Liver (tissue), 8 donors: ENCODE measurements at regions not wholly inside any gene's neighbourhood (a gene's known extent, or its start where the extent isn't known, plus 50 kb on each side); places are given as distances from the start of the nearest gene placed in this dataset.

Experiments
- DNase-seq: peaks from one replicate; pipeline ENCODE4 v3.0.0-alpha.2; 2017; ENCODE audit warnings: low spot score
- H3K27ac ChIP-seq, 2 donors: one replicate each; pipeline ENCODE4 v1.7.0; 2013; ENCODE audit warnings: inconsistent platforms in 2 of 2, low read length in 2 of 2, control low read depth in 1 of 2, low read depth in 1 of 2, mild to moderate bottlenecking in 1 of 2
- H3K27me3 ChIP-seq, 4 donors: one replicate each; pipeline versions ENCODE4 v1.6.1 to v1.7.0; 2013; ENCODE audit warnings: low read length in 3 of 4, inconsistent platforms in 1 of 4, mild to moderate bottlenecking in 1 of 4, moderate library complexity in 1 of 4; ENCODE audit not compliant: control insufficient read depth in 4 of 4, insufficient read depth in 4 of 4
- H3K36me3 ChIP-seq, 4 donors: one replicate each; pipeline versions ENCODE4 v1.6.1 to v1.7.0; 2013; ENCODE audit warnings: low read length in 3 of 4, mild to moderate bottlenecking in 3 of 4, low read depth in 1 of 4, moderate library complexity in 1 of 4; ENCODE audit not compliant: control insufficient read depth in 4 of 4, insufficient read depth in 3 of 4
- H3K4me1 ChIP-seq, 4 donors: one replicate each; pipeline versions ENCODE4 v1.6.1 to v1.7.0; 2013; ENCODE audit warnings: low read length in 3 of 4, mild to moderate bottlenecking in 3 of 4, moderate library complexity in 1 of 4; ENCODE audit not compliant: control insufficient read depth in 4 of 4, insufficient read depth in 4 of 4
- H3K4me3 ChIP-seq, 3 donors: one replicate each; pipeline versions ENCODE4 v1.6.1 to v1.7.0; 2013; ENCODE audit warnings: low read length in 3 of 3, control low read depth in 1 of 3, low read depth in 1 of 3, mild to moderate bottlenecking in 1 of 3
- H3K9ac ChIP-seq, 2 donors: one replicate each; pipeline ENCODE4 v1.7.0; 2013; ENCODE audit warnings: low read length in 2 of 2, mild to moderate bottlenecking in 2 of 2, moderate library complexity in 2 of 2, control low read depth in 1 of 2, low read depth in 1 of 2
- H3K9me3 ChIP-seq, 4 donors: one replicate each; pipeline versions ENCODE4 v1.6.1 to v1.7.0; 2013; ENCODE audit warnings: low read length in 3 of 4; ENCODE audit not compliant: control insufficient read depth in 4 of 4
- ATF3 ChIP-seq: IDR thresholded peaks from 2 replicates; pipeline ENCODE4 v1.6.1; 2016; ENCODE audit warnings: antibody characterized with exemption
- CTCF ChIP-seq: fragments of 150-350 bp; IDR thresholded peaks from 2 replicates; pipeline ENCODE4 v1.5.1; 2017; ENCODE audit warnings: improper control_type of control experiment, low read depth, low read length; ENCODE audit not compliant: missing input control
- EGR1 ChIP-seq, 2 donors: IDR thresholded peaks; 2 replicates each; pipeline ENCODE4 v1.6.1; 2016 to 2018; ENCODE audit warnings: antibody characterized with exemption in 2 of 2, low read depth in 2 of 2
- FOXA2 ChIP-seq: IDR thresholded peaks from 2 replicates; pipeline ENCODE4 v1.6.1; 2016; ENCODE audit warnings: antibody characterized with exemption
- HNF4A ChIP-seq, 2 donors: conservative IDR thresholded peaks; 2 replicates each; pipeline ENCODE4 v1.6.1; 2016; ENCODE audit warnings: antibody characterized with exemption in 2 of 2, mild to moderate bottlenecking in 2 of 2
- JUND ChIP-seq, 2 donors: IDR thresholded peaks; 2 replicates each; pipeline ENCODE4 v1.6.1; 2016; ENCODE audit warnings: antibody characterized with exemption in 2 of 2
- NR2F2 ChIP-seq: IDR thresholded peaks from 2 replicates; pipeline ENCODE4 v1.6.1; 2016; ENCODE audit warnings: antibody characterized with exemption
- RAD21 ChIP-seq, 2 donors: IDR thresholded peaks; 2 replicates each; pipeline ENCODE4 v1.6.1; 2016; ENCODE audit warnings: antibody characterized with exemption in 2 of 2, mild to moderate bottlenecking in 2 of 2
- RXRA ChIP-seq, 2 donors: IDR thresholded peaks; 2 replicates each; pipeline ENCODE4 v1.6.1; 2017 to 2018; ENCODE audit warnings: antibody characterized with exemption in 2 of 2, mild to moderate bottlenecking in 1 of 2
- SP1 ChIP-seq: IDR thresholded peaks from 2 replicates; pipeline ENCODE4 v1.6.1; 2018; ENCODE audit warnings: antibody characterized with exemption, mild to moderate bottlenecking
- TAF1 ChIP-seq: conservative IDR thresholded peaks from 2 replicates; pipeline ENCODE4 v1.6.1; 2016; ENCODE audit warnings: antibody characterized with exemption, mild to moderate bottlenecking
- WGBS: extraction: QIAGEN DNeasy Blood & Tissue Kit; methylation state at CpG from one replicate; pipeline ENCODE4 v1.1.7; 2013; 5-methylcytosine and 5-hydroxymethylcytosine counted together
- TF ChIP-seq, protein P1 (sequence below): IDR thresholded peaks from 2 replicates; pipeline ENCODE4 v1.6.1; 2016; ENCODE audit warnings: antibody characterized with exemption
- TF ChIP-seq, protein P2 (sequence below): IDR thresholded peaks from 2 replicates; pipeline ENCODE4 v1.6.1; 2016; ENCODE audit warnings: antibody characterized with exemption, mild to moderate bottlenecking
- TF ChIP-seq, protein P3 (sequence below): IDR thresholded peaks from 2 replicates; pipeline ENCODE4 v1.6.1; 2016; ENCODE audit warnings: antibody characterized with exemption
- donor health status: healthy.
- donor health status: healthy.
- donor health status: healthy.
- donor health status: healthy.
- donor health status: healthy.

GRCh38 chr9:30574355-30575151, 1809.9 kb upstream of the ACO1 start:
- Histone ChIP-seq H3K9ac (no peak overlapping the region), H3K4me1 (no peaks in the 10 kb centered on the region), H3K27ac (no peak overlapping the region), H3K27me3 (no peaks in the 10 kb centered on the region), H3K36me3 (no peaks in the 10 kb centered on the region), H3K9me3 (no peaks in the 10 kb centered on the region), H3K4me3 (no peak overlapping the region)
- DNase-seq = no peak
- WGBS = 90% methylated on average over 28 of the region's 28 CpGs
- TF ChIP-seq, protein P1, sequence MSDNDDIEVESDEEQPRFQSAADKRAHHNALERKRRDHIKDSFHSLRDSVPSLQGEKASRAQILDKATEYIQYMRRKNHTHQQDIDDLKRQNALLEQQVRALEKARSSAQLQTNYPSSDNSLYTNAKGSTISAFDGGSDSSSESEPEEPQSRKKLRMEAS = no peak
- no peak for TF ChIP-seq EGR1 (IDR thresholded peaks at IDR 0.05; ENCODE audit: low read depth in 2 of 2)
- no peak for TF ChIP-seq HNF4A (conservative IDR thresholded peaks at IDR 0.05)
- no peak for TF ChIP-seq FOXA2
- TF ChIP-seq SP1 = no peak

DNA sequence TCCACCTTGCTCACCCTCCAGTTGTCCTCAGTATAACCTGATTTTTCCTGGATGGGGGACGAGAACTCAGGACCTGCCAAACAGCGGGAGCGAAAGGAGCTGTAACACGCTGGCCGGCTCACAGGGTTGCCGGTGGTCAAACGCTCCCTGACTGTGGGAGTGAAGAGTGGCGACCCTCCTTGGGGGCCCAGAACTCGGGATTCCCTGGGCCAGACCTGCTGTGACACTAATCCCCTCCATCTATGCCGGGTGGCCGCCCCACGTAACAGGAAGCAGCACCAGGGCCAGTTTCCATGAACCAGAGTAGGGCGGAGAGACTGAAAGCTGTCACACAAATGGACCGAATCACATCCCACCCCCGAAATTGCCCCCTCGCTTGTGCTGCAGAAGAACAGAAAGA, 1809.2 kb upstream of the ACO1 start:
- no peak for DNase-seq

More for the DNA sequence above, 1809.2 kb upstream of the ACO1 start:
- Histone ChIP-seq H3K27me3 (no peaks in the 10 kb centered on the region), H3K4me1 (no peaks in the 10 kb centered on the region), H3K27ac (no peak overlapping the region), H3K4me3 (no peak overlapping the region), H3K36me3 (no peaks in the 10 kb centered on the region), H3K9me3 (no peaks in the 10 kb centered on the region), H3K9ac (no peak overlapping the region)
- WGBS = 87% methylated on average over 16 of the region's 16 CpGs
- TF ChIP-seq RAD21 (IDR thresholded peaks at IDR 0.05) = no peak
- TF ChIP-seq, protein P2, sequence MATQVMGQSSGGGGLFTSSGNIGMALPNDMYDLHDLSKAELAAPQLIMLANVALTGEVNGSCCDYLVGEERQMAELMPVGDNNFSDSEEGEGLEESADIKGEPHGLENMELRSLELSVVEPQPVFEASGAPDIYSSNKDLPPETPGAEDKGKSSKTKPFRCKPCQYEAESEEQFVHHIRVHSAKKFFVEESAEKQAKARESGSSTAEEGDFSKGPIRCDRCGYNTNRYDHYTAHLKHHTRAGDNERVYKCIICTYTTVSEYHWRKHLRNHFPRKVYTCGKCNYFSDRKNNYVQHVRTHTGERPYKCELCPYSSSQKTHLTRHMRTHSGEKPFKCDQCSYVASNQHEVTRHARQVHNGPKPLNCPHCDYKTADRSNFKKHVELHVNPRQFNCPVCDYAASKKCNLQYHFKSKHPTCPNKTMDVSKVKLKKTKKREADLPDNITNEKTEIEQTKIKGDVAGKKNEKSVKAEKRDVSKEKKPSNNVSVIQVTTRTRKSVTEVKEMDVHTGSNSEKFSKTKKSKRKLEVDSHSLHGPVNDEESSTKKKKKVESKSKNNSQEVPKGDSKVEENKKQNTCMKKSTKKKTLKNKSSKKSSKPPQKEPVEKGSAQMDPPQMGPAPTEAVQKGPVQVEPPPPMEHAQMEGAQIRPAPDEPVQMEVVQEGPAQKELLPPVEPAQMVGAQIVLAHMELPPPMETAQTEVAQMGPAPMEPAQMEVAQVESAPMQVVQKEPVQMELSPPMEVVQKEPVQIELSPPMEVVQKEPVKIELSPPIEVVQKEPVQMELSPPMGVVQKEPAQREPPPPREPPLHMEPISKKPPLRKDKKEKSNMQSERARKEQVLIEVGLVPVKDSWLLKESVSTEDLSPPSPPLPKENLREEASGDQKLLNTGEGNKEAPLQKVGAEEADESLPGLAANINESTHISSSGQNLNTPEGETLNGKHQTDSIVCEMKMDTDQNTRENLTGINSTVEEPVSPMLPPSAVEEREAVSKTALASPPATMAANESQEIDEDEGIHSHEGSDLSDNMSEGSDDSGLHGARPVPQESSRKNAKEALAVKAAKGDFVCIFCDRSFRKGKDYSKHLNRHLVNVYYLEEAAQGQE = no peak
- TF ChIP-seq CTCF = no peak
- TF ChIP-seq TAF1 = no peak
- no peak for TF ChIP-seq NR2F2
- TF ChIP-seq, protein P3, sequence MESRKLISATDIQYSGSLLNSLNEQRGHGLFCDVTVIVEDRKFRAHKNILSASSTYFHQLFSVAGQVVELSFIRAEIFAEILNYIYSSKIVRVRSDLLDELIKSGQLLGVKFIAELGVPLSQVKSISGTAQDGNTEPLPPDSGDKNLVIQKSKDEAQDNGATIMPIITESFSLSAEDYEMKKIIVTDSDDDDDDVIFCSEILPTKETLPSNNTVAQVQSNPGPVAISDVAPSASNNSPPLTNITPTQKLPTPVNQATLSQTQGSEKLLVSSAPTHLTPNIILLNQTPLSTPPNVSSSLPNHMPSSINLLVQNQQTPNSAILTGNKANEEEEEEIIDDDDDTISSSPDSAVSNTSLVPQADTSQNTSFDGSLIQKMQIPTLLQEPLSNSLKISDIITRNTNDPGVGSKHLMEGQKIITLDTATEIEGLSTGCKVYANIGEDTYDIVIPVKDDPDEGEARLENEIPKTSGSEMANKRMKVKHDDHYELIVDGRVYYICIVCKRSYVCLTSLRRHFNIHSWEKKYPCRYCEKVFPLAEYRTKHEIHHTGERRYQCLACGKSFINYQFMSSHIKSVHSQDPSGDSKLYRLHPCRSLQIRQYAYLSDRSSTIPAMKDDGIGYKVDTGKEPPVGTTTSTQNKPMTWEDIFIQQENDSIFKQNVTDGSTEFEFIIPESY = no peak
- no peak for TF ChIP-seq RXRA (IDR thresholded peaks at IDR 0.05)
- TF ChIP-seq, protein P1 = no peak
- no peak for TF ChIP-seq SP1
- no peak for TF ChIP-seq FOXA2
- TF ChIP-seq JUND (IDR thresholded peaks at IDR 0.05) = no peak
- TF ChIP-seq ATF3 = no peak
